GM12865 (cell line): ENCODE measurements at regions not wholly inside any gene's neighbourhood (a gene's known extent, or its start where the extent isn't known, plus 50 kb on each side); places are given as distances from the start of the nearest gene placed in this dataset.

ENCODE experiments used
- DNase-seq: peaks from one replicate; pipeline ENCODE4 v3.0.0; 2010; ENCODE audit warnings: low read depth
- H3K4me3 ChIP-seq: 2 replicates; pipeline ENCODE4 v1.5.1; 2011; ENCODE audit warnings: mild to moderate bottlenecking, low read depth, low read length, control low read depth
- TF ChIP-seq, protein P1 (sequence below): IDR thresholded peaks from 2 replicates; pipeline ENCODE4 v1.5.1; 2011; ENCODE audit warnings: low read length, control low read depth, low read depth, inconsistent platforms; ENCODE audit not compliant: insufficient read depth; ENCODE audit errors: missing control alignments

DNA sequence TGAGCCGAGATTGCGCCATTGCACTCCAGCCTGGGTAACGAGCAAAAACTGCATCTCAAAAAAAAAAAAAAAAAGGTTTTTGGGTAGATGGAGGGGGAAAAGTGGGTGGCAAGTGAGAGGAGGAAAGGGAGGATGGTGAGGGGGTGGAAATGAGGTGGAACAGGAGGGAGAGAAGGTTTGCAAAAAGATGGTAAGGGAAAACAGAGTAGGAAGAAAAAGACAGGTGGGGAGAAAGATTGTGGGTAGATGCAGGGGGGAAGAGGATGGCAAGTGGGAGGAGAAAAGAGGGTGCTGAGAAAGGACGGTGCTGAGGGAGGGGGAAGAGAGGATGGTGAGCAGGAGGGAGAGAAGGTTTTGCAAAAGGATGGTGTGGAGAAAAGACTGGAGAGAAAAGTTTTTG, 57.8 kb upstream of the C1QTNF9B start:
- no peak for DNase-seq
- H3K4me3 ChIP-seq: no peak overlapping the region
- TF ChIP-seq, protein P1, sequence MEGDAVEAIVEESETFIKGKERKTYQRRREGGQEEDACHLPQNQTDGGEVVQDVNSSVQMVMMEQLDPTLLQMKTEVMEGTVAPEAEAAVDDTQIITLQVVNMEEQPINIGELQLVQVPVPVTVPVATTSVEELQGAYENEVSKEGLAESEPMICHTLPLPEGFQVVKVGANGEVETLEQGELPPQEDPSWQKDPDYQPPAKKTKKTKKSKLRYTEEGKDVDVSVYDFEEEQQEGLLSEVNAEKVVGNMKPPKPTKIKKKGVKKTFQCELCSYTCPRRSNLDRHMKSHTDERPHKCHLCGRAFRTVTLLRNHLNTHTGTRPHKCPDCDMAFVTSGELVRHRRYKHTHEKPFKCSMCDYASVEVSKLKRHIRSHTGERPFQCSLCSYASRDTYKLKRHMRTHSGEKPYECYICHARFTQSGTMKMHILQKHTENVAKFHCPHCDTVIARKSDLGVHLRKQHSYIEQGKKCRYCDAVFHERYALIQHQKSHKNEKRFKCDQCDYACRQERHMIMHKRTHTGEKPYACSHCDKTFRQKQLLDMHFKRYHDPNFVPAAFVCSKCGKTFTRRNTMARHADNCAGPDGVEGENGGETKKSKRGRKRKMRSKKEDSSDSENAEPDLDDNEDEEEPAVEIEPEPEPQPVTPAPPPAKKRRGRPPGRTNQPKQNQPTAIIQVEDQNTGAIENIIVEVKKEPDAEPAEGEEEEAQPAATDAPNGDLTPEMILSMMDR: no peak

DNA sequence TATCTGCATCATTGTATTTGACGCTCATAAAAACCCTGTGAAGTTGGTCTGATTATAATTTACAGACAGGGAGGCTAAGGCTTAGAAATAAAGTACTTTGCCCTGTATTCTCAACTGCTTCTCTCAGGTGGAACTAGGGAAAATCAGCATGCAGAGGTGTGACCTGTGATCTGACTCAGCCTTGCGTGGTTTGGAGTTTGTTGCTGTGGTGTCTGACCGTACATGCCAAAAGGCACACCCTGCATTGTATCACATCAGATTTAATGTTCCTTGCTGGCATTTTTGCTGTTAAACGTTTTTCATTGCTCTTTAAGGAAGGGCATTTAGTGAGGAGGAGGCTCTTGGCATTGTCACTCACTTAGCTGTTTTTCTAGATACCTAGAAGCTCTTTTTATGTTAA, 58.8 kb upstream of the C1QTNF9B start:
- TF ChIP-seq, protein P1: no peak
- H3K4me3 ChIP-seq: no peak overlapping the region
- DNase-seq: peak; percentile 52

DNA sequence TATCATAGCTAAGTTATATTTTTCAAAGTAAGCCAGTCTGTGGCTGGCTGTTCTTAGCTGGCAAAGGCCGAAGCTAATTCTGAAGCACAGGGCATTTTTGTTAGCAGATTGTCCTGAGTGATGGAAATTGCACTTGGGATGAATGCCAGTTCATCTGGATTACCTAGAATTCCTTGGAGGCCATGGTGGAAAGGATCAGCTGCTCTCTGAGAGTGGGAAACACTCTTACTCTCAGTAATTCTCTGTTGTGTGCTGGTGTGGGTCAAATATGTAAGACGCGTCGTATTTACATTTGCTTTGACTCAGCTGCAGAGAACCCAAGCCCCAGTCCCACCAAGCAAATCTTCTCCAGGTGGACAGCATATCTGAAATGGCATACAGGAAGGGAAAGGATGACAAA, 60.7 kb upstream of the C1QTNF9B start:
- TF ChIP-seq, protein P1: no peak
- DNase-seq: no peak
- H3K4me3 ChIP-seq: no peak overlapping the region

DNA sequence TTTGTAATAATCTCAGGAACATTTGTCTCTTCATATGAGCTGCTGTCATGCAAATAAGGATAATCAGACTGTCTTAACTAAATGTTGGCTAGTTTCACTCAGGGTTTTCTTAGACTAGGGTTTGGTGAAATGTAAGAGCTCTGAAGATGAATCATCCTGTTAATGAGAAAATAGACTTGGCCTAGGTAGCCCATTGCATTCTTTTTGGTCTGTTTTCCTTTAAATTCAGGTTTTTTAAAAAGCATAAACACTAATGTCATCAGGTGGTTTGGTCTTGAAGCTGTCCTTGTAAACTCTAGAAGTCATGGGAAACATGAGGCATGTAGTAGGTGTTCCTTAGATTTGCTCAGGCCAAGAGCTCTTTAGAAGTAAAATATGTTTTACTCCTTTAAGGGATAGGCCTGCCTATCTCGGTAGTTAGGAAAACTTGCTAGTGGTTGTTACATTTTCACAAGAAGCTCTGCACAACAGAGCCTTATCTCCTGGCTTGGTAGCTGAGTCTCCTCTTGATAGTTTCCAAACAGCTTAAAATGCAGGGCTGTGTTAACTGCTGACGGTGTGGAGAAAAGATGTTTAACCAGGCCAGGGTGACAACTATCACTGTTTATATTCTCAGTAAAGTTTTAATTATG, 62.0 kb upstream of the C1QTNF9B start:
- TF ChIP-seq, protein P1: no peak
- no peak for DNase-seq
- no peak overlapping the region for H3K4me3 ChIP-seq

DNA sequence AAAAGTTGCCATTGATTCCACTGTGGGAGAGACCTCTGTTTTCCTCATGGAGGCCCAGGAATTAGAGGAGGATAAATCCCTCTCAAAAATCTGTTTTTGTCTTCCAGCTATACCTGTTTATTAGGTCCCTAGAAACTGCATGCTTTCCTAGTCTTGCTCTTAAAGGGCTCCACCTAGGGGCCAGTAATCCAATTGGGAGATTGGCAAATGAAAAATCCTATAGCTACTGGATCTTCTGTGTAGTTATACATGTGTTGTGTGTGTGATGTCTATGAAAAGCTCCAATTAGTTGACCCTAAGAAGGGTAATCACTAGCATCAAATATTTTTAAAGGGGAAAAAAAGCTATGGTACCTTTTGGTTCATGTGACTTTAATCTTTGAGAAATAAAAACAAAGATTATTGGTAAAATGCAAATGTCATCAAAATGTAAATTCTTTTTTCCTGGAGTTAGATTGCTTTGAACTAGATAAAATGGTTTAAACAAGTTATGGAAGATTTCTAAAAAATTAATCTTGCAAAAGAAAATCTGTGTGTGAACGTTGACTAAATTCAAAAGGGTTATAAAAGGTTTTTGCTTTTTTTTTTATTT, 63.4 kb upstream of the C1QTNF9B start:
- peak; percentile 43 for DNase-seq
- TF ChIP-seq, protein P1: peak; percentile 50
- no peak overlapping the region for H3K4me3 ChIP-seq

DNA sequence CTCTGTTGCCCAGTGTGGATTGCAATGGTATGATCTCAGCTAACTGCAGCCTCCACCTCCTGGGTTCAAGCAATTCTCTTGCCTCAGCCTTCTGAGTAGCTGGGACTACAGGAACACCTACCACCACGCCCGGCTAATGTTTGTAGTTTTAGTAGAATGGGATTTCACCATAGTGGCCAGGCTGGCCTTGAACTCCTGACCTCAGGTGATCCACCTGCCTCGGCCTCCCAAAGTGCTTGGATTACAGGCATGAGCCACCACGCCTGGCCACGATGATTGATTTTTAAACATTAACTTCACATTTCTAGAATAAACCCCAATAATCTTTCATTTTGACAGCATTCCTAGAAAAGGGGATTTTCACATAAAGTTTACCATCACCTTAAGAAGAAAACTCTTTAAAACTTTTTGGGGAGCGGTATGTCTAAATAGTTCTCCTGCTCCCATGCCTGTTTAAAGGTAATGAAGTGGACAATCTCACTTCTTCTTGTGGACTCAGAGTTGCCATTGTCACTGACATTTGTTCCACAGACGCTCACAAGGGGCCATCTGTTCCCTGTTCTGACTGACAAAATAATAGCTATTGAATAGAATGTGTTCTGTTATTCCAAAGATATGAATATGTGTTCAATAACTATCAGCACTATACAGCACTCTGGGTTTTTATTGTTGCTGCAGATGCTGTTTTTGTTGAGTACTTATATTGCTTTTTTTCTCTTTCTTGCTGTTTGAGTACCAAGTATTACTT, 66.1 kb upstream of the C1QTNF9B start:
- peak; percentile 18 for DNase-seq
- no peak overlapping the region for H3K4me3 ChIP-seq

More for the DNA sequence above, 66.1 kb upstream of the C1QTNF9B start:
- TF ChIP-seq, protein P1: no peak
